Right renal pelvis (tissue), 4 donors: ENCODE measurements at regions not wholly inside any gene's neighbourhood (a gene's known extent, or its start where the extent isn't known, plus 50 kb on each side); places are given as distances from the start of the nearest gene placed in this dataset.
"Not testable (repeated sequence)": the region's sequence is repeated elsewhere in the genome, so short reads cannot be mapped to it uniquely, and the experiment has no call there.

Experiments
- DNase-seq, 4 donors: peaks; one replicate each; pipeline ENCODE4 v3.0.0-alpha.2; 2013; ENCODE audit warnings: low read depth in 4 of 4, low spot score in 3 of 4, missing footprints in 1 of 4

DNA sequence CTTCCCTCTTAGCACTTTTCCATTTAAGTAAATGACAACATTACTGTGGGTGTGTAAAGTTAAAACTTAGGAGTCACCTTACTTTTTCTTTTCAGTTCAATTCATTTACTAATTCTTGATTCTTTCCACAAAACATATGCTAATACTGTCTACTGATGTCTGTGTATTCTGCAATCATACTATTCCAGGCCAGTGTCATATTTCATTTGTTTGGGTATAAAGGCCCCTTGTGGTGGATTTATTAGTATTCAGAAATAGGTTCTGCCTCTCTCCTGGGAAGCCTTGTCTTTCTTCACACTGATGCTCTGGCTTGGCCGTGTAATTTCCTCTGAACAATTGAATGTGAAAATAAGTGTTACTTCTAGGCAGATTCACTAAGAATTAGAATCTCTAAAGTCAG, 621.9 kb upstream of the SPRY2 start:
- no peak for DNase-seq

DNA sequence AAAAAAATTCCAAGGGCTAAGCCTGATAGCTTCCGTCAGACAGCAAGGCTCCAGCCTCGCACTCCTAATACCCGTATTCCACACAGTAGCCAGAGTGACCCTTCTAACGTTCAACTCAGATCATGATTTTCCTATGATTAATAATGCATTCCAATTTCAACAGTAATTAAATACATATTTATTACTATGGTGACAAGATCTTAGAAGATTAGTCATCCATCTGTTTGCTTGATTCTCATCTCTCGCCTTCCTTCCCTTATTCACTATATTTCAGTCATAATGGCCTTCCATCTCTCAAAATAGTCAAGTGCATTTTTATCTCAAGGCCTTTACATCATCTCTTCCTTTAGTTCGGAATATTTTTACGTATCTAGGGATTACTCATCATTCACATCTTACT, 621.2 kb upstream of the SPRY2 start:
- DNase-seq: no peak

DNA sequence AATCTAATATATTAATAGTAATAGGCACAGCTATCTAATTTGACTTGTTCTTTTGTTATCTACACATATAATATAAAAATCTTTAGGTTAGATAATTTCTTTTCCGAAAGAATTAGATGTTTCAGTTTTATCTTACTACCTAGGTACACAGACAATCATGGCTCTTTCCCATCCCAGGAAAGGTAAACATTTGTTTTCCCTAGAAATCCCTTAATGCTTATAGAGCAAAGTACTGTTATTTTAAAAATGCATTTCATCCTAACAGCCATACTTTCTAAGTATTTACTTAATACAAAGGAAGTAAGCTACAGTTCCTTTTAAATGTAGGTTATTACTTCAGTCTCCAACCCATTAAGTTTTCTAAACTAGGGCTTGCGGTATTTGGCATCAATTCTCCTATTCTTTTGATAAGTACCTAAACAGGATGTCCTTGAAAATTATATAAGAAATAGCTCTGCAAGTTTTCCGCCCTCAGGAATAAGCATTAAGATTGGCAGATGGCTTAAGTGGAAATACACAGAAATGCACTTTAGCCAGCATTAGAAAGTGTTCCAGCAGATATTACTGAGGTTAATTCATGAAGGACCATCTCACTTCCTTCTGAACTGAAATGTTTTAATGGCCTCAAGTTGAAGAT, 616.2 kb upstream of the SPRY2 start:
- no peak for DNase-seq

DNA sequence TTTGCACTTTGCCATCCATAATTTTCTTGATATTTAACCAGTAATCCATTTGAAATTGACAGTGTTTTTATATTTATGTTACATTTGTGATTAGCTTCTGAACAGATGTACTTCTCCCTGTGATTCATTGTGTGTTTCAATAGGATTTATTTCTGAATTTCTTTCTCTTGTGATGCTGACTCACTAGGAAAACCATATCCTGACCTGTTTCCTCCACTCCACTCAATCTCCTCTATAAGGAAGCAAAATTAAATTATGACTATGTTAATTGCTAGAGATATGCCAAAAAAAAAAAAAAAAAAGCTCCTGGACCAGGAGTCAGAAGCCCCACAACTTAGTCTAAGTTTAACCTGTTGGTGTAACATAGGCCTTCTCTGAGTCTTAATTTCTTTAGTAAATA, 614.6 kb upstream of the SPRY2 start:
- DNase-seq: no peak

DNA sequence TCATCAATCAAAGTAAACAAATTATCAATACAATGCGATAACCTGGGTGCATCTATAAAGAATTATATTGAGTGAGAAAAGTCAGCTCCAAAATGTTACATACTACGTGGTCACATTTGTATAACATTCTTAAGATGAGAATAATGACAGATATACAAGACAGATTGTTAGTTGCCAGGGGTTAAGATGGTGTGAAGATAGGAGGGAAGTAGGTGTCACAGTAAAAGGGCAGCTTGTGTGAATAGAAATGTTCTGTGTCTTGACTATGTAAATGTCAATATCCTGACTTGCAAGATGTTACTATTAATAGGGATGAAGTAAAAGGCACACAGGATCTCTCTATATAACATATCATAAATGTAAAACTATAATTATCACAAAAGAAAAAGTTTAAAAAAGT, 611.2 kb upstream of the SPRY2 start:
- DNase-seq: no peak

DNA sequence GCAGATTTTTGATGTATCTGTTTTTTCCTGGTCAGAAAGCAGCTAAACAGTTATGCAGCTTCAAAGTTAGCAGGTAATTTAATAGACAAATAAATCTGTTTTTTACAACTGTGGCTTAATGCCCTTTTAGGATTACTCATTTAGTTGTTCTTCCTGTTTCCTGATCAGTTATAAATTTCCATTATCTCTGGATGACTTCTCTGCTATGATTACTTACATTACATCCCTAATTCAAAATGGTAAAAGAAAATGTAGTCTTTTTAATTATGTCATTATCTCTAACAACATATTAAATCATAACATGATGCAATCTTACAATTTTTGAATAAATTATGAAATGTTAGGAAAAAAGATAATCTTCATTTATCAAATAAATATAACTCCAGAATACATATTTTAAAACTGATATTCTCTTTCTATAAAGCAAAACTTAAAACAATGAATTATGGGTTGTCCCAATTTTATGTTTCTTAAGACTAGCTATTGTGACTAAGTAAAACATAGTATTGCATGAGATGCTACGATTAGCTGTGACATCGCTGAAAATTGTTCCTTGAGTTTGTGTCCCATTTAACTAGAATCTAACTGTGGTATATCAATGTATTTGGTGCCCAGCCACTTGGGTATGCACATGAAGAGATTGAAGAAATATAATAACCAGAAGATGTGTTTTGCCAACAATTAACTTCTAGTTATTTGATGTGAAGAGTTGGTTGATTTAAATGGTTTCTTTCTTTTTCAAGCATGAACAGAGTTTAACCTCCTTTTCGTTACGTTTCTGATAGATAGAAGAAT, 605.3 kb upstream of the SPRY2 start:
- DNase-seq: no peak

DNA sequence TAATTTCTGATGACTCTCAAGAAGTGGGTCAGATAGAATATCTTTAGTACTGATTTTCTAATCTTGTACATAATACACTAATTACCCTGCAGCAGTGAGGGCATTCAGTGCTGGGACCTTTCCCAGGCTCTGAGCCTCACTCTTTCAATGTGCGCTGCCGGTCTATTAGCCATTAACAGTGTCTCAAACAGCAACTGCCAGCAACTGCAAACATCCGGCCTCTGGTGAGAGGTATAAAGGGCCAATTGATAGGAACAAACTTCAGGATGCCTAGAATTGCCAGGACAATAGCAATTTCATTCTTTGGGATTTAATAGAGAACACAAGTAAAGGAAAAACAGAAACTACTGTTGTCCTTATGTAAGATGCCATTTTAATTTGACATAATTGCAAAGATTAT, 604.4 kb upstream of the SPRY2 start:
- peak in 1 of 4 donors; percentile 8 for DNase-seq

DNA sequence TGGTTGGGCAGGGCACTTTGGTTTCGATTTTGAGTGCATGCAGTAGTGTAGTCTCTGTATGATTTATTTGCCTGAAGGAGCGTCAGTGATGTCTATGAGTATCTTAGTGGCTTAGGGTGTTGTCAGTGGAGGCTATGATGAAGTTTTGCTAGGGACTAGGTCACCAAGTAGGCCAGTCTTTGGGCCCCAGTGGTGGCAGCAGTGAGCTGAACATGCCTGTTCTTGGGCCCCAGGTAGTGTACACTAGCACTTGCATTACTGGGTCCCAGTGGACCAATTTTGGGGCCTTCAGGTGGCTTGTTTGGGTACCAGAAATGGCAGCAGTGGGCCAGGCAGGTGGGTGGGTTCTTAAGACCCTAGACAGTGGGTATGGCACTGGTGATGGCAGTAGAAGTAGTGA, 598.7 kb upstream of the SPRY2 start:
- DNase-seq: no peak

DNA sequence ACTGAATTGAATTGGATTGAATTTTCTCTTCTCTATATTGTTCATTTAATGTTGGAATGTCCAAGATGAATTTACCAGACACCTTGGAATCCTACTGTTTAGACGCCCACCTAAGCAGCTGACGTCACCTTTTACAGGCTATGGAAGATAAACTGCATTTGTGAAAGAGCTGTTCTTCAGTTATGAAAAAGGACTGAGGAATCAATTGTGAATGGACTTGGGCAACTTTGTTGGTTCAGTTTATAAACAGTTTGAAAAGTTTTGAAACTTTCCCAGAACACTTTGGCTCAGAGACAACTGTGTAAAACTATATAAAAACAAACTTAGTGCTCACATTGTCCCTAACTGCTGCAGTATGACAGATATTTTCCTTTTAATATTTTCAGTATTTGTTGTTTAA, 590.8 kb upstream of the SPRY2 start:
- no peak for DNase-seq

DNA sequence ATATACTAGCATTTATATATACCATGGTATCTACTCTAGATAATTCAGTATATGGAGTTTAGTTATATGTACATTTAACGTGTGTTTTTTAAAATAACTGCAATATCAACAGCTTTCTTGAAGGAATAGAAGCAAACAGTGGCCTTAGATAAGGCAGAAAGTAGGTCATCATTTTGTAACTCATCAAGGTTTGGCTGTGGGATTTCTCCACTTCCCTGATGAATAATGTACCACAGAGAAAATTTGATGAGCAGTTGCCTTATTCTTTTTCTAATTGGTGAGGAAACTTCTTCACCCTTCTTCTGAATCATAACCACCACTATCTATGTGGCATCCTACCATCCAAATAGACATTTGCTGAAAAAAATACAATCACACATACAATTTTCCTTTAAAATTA, 590.2 kb upstream of the SPRY2 start:
- DNase-seq: no peak

DNA sequence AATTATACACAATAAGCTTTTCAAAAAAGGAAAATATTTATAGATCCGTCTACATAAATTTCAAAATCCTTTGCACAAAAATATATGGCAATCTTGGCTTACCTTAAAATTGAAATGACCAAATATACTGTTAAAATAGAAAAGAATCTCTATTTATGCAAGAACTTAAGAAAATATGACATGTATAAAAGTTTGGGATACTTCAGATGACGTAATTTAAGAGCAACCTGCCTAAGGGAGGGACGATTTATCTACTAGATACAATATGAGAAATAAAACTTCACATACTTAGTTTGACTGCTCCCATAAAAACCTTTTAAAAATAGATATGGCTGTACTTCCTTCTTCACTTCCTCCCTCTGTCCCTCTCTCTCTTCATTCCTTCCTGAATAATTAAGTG, 587.3 kb upstream of the SPRY2 start:
- DNase-seq: no peak

DNA sequence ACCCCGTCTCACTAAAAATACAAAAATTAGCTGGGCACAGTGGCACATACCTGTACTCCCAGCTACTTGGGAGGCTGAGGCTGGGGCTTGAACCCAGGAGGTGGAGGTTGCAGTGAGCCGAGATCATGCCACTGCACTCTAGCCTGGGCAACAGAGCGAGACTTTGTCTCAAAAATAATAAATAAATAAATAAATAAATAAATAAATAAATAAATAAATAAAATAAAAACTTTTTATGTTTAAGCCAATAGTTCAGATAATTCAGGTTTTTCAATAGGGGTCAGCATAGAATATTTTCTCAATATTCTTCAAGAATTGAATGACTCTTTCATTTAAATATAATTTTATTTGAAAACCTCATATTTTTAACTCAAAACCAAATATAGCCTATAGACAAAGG, 585.1 kb upstream of the SPRY2 start:
- not testable (repeated sequence) for DNase-seq

DNA sequence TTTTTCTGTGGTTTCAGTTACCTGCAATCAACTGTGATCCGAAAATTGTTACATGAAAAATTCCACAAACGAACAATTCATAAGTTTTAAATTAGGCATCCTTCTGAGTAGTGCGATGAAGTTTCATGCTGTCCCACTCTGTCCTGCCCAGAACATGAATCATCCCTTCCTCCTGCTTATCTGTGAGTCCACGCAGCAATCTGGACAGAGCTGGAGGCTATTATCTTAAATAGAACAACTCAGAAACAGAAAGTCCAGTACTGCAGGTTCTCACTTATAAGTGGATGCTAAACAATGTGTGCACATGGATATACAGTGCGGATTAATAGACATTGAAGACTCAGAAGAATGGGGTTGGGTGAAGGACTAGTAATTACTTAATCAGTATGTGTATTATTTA, 583.7 kb upstream of the SPRY2 start:
- DNase-seq: no peak

DNA sequence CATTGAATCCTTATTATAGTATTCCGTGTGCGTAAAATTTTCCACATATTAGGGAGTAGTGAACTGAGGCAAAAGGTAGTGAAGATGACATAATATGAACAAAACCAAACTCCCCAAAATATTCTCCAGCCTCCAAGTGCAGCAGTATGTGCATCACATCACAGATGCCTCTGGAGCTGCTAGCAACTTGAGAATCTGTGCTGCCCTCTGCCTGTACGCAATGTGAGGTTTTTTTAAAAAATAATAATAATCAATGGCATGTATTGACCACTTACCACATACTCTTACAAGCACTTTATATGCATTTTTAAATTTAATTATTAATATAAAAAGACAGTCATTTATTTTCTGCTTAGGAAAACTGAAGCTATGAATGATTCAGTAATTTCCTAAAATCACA, 583.0 kb upstream of the SPRY2 start:
- no peak for DNase-seq

DNA sequence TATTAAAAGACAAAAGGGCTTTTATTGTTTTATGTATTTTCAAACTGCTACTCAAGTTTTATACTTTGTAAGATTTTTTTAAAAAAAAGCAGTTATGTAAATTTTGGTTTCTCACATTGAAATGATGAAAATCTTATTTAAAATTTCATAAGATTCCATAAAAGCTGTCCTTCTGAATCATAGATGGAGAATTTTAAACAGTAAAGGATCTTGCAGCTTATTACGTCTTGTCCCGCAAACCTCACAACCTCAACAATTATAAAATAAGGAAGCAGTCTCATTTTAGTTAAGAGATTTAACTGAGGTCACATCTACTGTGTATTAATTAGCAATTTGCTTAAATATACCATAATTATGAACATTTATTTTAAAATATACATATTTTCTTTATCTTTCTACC, 581.0 kb upstream of the SPRY2 start:
- DNase-seq: no peak

DNA sequence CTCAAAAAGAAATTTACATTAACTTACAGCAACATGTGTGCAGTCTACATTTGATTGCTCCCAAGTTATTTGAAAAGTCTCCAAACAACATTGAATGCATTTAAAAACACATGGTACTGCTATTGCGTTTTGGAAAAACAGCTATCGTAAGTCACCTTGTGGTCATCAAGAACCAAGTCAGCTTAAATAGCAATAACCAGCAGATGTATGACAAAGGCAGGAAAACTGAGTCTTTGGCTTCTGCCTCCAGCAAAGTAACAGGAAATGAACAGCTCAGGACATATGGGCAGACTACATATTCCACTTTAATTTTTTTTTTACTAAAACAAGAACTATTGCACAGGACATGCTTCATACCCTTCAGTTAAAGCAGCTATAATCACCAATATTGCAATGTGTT, 580.6 kb upstream of the SPRY2 start:
- DNase-seq: no peak

DNA sequence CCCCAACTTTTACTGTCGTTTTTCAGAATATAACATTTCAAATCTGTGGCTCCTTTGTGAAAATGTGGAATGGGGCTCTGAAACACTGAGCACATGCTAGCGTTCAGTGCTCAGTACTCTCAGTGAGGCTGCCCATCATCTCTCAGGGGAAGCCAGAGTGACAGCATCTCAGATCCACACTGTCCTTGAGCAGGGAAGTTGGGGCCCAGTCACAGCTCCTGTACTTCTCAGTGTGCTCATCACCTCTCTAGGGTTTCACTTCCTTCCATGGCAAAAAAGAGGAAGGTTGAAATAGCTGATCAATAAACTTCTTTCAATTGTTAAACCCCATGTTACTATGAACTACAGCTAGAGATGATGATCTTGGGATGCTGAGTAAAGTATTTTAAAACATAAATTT, 565.9 kb upstream of the SPRY2 start:
- DNase-seq: no peak

DNA sequence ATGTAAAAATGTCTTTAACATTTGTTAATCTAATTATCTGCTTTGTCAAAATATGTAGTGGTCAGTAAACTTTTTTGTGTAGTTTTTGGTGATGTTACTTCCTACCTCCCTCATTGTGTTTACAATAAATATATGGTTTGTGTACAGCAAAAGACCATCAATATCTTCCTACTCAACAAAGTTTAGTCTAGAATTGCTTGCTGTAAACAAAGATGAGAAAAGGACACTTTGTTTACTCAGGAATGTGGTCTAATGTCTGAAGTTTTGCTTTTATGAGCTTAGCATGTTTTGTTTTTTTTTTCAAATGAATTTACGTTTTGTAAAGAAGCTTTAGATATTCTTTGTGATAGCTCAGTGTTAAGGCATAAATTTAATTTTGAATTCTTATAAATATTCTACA, 563.5 kb upstream of the SPRY2 start:
- no peak for DNase-seq

DNA sequence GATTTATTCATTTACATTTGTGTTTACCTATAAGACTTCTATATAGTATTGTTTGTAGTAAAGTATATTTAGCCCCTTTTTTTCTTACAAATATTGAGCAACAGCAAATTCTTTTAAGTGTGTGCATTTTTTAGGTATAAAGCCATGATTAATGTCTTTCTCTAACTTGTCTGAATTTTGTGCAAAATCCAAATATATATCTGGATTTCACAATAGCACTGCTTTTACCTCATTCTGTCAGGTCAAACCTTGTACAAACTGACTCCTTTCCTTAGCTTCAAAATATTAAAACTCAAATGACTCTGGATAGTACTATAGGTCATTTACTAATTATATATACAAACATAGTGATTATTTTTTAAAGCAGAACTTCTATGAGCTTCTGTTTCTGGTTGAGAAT, 563.0 kb upstream of the SPRY2 start:
- DNase-seq: no peak

DNA sequence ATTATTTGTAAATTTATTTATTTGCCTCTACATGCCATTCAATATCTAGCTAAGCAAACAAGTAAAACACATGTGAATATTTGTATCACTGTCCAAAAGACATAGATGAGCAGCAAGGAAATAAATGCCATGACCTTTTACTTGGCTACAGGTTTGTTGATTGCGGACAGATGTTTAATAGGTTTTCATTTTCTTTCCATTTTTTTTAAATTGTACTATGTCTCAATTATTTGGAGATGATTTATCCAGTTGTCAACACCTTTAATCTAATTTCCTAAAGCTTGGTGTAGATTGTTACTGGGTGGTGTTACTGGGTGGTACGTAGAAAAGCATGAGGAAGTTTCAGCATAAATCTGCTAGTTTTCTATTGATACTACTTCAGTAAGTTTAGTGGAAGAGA, 560.6 kb upstream of the SPRY2 start:
- DNase-seq: no peak

DNA sequence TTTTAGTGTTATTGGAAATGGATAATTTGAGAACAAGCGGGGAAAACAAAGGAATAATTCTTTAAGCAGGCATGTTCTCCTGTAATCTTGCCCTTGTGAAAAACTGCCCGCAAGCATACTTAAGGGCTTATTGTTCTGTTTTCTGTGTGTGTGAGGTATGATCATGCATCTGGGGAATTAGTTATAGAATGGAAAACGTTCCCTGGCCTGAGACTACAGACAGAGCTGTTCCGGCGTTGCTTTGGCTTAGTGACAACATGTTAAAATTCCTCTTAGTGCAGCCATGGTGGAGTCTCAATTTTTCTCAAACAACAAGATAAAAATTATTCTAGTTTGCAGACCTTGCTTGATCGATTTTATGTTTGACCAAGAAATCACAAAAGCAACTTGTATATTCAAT, 560.2 kb upstream of the SPRY2 start:
- DNase-seq: no peak

DNA sequence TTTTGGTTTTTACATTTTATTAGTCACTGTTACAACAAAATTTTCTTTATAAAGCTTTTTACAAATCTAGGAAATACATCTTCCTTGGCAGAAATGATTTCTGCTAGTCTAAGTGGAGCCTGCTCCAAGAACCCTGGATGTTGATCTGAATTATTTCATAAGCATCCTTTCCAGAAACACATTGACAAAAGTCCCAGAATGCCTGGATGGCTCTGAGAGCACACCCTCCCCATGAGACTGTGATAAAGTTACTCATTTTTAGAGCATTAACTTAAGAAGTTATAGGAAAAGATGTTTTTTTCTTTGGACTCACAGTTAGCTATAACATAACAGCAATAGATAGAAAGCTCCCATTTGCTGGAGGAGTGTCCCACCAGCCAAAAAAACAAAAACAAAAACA, 559.6 kb upstream of the SPRY2 start:
- DNase-seq: no peak

DNA sequence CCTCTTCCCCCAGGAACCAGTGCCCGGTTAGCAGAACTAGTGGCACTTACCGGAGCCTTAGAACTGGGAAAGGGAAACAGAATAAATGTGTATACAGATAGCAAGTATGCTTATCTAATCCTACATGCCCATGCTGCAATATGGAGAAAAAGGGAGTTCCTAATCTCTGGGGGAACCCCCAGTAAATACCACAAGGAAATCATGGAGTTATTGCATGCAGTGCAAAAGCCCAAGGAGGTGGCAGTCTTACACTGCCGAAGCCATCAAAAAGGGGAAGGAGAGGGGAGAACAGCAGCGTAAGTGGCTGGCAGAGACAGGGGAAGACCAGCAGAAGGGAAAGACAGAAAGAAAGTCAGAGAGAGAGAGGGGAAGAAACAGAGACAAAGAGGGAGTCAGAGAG, 556.7 kb upstream of the SPRY2 start:
- DNase-seq: not testable (repeated sequence)
